SJCRH30 (cell line): ENCODE measurements at regions not wholly inside any gene's neighbourhood (a gene's known extent, or its start where the extent isn't known, plus 50 kb on each side); places are given as distances from the start of the nearest gene placed in this dataset.

ENCODE experiments used
- DNase-seq, 2 experiments: peaks; one replicate each; pipeline ENCODE4 v3.0.0-alpha.2; 2015 to 2020
- H3K27ac ChIP-seq: fragments of 250-450 bp; sonication (Bioruptor Pico); 2 replicates; pipeline ENCODE4 v1.5.1; 2020; ENCODE audit warnings: mild to moderate bottlenecking, moderate library complexity
- H3K27me3 ChIP-seq: fragments of 250-450 bp; sonication (Bioruptor Pico); 2 replicates; pipeline ENCODE4 v1.5.1; 2020; ENCODE audit warnings: mild to moderate bottlenecking, moderate library complexity
- H3K36me3 ChIP-seq: fragments of 250-450 bp; sonication (Bioruptor Pico); 2 replicates; pipeline ENCODE4 v1.5.1; 2020; ENCODE audit warnings: mild to moderate bottlenecking, moderate library complexity
- H3K4me1 ChIP-seq: fragments of 250-450 bp; sonication (Bioruptor Pico); 2 replicates; pipeline ENCODE4 v1.5.1; 2020; ENCODE audit warnings: mild to moderate bottlenecking, moderate library complexity
- H3K4me3 ChIP-seq: fragments of 250-450 bp; sonication (Bioruptor Pico); 2 replicates; pipeline ENCODE4 v1.5.1; 2020; ENCODE audit warnings: mild to moderate bottlenecking, moderate library complexity
- H3K9me3 ChIP-seq: fragments of 250-450 bp; sonication (Bioruptor Pico); replicated peaks from 2 replicates; pipeline ENCODE4 v1.5.1; 2020; ENCODE audit warnings: mild to moderate bottlenecking, moderate library complexity

GRCh38 chr18:59052965-59053820 is 86.5 kb upstream of the SEC11C start:
- DNase-seq, result no peak
- Histone ChIP-seq H3K9me3 (no peaks in the 10 kb centered on the region), H3K4me3 (no peak overlapping the region), H3K36me3 (no peaks in the 10 kb centered on the region), H3K27me3 (no peaks in the 10 kb centered on the region), H3K4me1 (no peaks in the 10 kb centered on the region), H3K27ac (no peak overlapping the region)

DNA sequence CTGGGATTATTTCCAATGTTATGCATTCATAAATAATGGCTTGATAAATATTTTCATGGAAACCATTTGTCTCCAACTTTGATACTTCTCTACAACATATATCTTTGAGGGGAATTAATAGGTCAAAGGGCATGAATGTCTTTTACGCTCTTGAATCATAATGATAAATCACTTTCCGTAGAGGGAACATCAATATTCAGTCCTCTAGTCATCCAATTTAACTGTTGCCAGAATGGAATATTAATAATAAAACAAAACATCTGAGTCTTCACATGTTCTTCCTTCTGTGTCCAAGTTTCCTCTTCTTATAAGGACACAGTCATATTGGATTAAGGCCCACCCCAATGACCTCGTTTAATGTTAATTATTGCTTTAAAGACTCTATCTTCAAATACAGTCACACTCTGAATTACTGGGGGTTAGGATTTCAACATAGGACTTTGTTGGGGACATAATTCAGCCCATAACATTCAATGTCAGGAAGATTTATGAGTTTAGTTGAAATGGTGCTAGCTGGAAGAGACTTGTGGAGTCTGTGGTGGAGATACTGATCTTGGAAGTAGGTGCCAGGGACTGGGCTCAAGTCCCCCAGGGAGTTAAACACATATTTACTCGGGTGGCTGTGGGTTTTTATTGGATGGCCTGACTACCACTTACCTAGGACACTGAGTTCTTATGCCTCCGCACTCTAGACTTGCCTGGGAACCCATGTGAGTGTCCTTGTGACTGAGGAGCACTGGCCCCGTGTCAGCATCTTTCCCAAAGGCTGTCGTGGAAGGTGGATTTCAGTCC is 85.0 kb upstream of the SEC11C start:
- no peak for DNase-seq
- H3K36me3 ChIP-seq, result no peaks in the 10 kb centered on the region

DNA sequence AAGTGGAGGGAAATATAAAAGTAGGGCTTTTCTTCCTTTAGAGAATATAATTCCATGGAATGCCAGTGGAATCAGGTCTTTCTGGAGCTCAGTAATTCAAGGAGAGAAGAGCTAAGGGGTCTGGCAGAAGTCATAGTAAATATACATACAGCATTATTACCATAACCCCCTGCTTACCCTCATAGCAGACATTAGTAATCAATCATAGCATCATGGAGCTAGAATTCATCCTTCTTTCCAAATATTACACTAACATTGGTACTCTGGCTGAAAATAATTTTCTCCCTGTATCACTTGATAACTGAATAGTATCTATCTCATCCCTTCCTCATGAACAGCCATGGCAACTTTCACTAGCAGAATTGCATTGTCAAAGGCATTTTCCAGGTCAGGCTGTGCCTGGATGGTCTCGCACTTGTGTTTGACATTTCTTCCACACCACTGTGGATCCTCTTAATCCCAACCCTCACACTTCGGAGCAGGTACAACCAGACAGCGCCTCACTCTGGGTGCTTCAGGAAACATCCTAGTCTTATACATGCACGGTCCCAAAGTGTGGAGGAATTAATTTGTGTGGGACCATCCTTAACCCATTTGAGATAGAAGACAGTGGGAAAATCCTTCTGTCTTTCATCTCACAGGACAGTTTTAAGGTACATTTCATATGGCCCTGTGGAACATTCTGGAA is 84.2 kb upstream of the SEC11C start:
- Histone ChIP-seq H3K36me3 (no peaks in the 10 kb centered on the region), H3K4me1 (no peaks in the 10 kb centered on the region), H3K27ac (no peak overlapping the region)

More for the DNA sequence above, 85.0 kb upstream of the SEC11C start:
- Histone ChIP-seq H3K4me1 (no peaks in the 10 kb centered on the region), H3K27me3 (no peaks in the 10 kb centered on the region), H3K9me3 (no peaks in the 10 kb centered on the region), H3K4me3 (no peak overlapping the region), H3K27ac (no peak overlapping the region)

GRCh38 chr18:59056706-59057492 is 82.8 kb upstream of the SEC11C start:
- H3K4me1 ChIP-seq, result no peaks in the 10 kb centered on the region
- H3K27me3 ChIP-seq, result no peaks in the 10 kb centered on the region
- H3K27ac ChIP-seq, result no peak overlapping the region
- DNase-seq, result peak; percentile 62 to 83
- H3K9me3 ChIP-seq, result no peaks in the 10 kb centered on the region
- no peaks in the 10 kb centered on the region for H3K36me3 ChIP-seq
- H3K4me3 ChIP-seq, result no peak overlapping the region

More for the DNA sequence above, 84.2 kb upstream of the SEC11C start:
- H3K9me3 ChIP-seq, result no peaks in the 10 kb centered on the region
- H3K27me3 ChIP-seq, result no peaks in the 10 kb centered on the region
- H3K4me3 ChIP-seq, result no peak overlapping the region
- no peak for DNase-seq

DNA sequence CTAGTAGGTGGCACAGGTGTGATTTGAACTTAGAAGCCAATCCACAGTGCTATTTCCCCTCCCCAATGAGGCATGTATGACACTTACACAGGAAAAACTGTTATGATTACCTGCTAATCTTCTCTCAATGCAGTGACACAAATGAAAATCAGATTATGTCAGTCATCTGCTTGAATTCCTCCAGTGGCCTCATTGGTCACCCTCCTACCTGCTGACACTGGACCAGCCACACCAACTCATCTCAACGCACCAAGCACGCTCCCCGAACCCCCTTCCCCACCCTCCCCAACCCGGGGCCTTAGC is 82.2 kb upstream of the SEC11C start:
- no peaks in the 10 kb centered on the region for H3K36me3 ChIP-seq
- no peak overlapping the region for H3K27ac ChIP-seq
- H3K9me3 ChIP-seq, result no peaks in the 10 kb centered on the region
- no peak overlapping the region for H3K4me3 ChIP-seq
- H3K4me1 ChIP-seq, result no peaks in the 10 kb centered on the region
- no peaks in the 10 kb centered on the region for H3K27me3 ChIP-seq
- no peak for DNase-seq

- Histone ChIP-seq H3K4me3 (no peak overlapping the region), H3K9me3 (no peaks in the 10 kb centered on the region), H3K4me1 (no peaks in the 10 kb centered on the region), H3K27ac (no peak overlapping the region), H3K27me3 (no peaks in the 10 kb centered on the region), H3K36me3 (no peaks in the 10 kb centered on the region)
- DNase-seq, result no peak
Observed at GRCh38 chr18:59057969-59058368, 81.7 kb upstream of the SEC11C start.

DNA sequence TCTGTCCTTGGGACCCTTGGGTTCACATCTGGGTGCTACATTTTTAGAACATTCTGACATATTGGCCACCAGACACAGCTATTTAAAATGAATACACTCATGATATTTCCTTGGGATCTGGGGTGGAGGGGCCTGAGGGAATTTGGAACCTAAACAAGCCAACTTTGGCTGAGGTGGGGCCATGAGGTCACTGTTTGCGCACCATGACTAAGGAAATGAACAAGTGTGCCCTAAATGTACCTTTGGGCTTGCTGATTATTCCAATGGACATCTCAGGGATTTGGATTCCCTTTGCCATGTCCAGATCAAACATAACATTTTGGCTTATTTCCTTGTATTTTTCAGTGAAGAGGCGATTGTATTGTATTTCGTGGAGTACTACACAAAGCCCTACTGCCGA is 80.5 kb upstream of the SEC11C start:
- no peak for DNase-seq
- no peaks in the 10 kb centered on the region for H3K9me3 ChIP-seq
- H3K4me3 ChIP-seq, result no peak overlapping the region

DNA sequence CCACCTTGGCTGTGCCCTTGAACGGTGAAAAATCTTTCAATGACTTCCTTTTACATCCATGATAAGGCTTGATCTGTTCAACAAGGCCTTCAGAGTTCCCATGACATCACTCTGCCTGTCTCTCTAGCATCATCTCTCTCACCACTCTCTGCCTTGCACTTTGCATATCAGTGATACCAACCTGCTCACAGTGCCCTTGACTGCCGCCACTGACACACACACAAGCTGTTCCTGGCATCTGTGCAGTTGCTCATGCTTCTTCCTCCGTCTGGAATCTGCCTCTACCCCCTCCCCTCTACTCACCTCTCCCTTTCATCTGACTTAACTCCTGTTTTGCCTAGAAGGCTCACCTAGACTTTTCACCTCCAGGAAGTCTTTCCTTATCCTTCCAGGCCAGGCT is 79.1 kb upstream of the SEC11C start:
- H3K36me3 ChIP-seq, result no peaks in the 10 kb centered on the region
- no peak for DNase-seq
- H3K4me3 ChIP-seq, result no peak overlapping the region
- no peaks in the 10 kb centered on the region for H3K27me3 ChIP-seq
- H3K27ac ChIP-seq, result no peak overlapping the region
- no peaks in the 10 kb centered on the region for H3K4me1 ChIP-seq
- no peaks in the 10 kb centered on the region for H3K9me3 ChIP-seq

More for the DNA sequence above, 80.5 kb upstream of the SEC11C start:
- H3K27ac ChIP-seq, result no peak overlapping the region
- H3K4me1 ChIP-seq, result no peaks in the 10 kb centered on the region
- no peaks in the 10 kb centered on the region for H3K36me3 ChIP-seq
- H3K27me3 ChIP-seq, result no peaks in the 10 kb centered on the region

DNA sequence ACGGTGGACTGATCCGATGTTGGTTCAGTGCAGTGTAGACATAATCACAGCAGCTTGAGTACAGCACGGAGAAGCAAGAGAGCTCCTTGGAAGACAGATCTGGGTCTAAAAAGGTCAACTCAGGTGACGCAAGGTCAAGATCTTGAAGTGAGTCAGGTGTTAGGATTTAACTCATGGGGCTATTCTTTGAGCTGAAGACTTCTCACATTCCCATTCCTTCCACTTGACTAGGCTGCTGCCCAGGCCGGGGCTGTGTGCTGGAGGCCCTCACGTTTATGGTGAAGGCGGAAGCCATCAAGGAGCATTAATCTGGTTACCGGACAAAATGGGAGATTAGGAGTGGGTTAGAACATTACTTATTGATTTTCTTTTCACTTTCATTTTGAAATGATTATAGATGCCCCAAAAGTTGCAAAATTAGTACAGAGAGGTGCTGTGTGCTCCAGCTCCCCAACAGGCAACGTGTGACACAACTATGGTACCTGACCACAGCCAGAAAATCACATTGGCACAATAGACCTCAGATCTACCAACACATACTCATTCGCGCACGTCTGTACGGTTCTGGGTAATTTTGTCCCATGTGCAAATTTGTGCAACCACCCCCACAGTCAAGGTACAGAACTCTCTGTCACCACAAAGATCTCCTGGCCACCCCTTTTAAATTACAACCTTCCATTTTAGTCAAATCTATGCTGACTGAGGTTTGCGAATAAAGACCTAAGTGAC is 77.6 kb upstream of the SEC11C start:
- Histone ChIP-seq H3K4me3 (no peak overlapping the region), H3K36me3 (no peaks in the 10 kb centered on the region), H3K27me3 (no peaks in the 10 kb centered on the region), H3K27ac (no peak overlapping the region), H3K4me1 (no peaks in the 10 kb centered on the region), H3K9me3 (no peaks in the 10 kb centered on the region)
- no peak for DNase-seq

DNA sequence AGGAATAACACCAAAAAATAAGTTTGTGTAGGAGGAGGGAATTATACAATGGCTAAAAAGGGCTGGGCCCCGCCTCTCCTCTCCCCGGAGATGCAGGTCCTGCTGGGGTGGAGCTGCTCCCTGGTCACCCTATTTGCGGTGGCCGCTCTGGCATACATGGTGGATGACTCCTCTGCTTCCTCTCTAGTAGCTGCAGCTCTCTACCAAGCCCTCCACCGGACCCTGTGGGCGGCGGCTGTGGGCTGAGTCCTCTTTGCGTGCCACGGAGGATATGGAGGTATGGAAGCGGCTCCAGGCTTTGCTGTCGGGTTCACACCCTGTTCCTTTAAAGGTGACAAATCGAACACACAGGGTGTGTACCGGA is 77.1 kb upstream of the SEC11C start:
- no peaks in the 10 kb centered on the region for H3K4me1 ChIP-seq
- H3K4me3 ChIP-seq, result no peak overlapping the region
- DNase-seq, result no peak
- no peak overlapping the region for H3K27ac ChIP-seq
- H3K36me3 ChIP-seq, result no peaks in the 10 kb centered on the region
- no peaks in the 10 kb centered on the region for H3K9me3 ChIP-seq
- no peaks in the 10 kb centered on the region for H3K27me3 ChIP-seq

DNA sequence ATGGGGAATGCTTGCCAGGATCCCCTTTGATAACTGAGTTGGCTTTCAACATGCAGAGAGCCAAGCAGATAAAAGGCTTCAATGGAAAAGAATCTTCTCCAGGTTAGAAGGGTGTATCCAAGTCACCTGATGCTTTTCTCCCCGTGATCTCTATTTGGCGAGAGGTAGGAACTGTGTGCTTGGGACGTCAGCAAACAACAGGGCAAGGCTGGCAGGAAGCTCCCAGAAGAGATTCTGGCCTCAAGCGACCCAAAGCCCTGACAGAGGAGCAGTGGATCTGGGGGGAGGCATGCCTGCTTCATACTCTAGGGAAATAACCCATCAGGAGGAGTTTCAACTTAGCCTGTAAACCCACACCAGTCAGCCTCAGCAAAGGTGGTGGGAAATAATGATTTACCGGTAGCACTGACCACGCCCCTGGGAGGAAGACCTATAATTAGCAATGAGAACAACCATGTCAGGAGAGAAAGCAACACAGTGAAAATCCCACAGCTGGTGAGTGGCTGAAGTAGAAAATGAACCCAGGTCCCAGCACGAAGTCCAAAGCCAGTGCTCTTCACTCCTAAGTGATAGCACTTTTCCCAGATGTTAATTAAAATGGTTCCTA is 76.3 kb upstream of the SEC11C start:
- Histone ChIP-seq H3K27me3 (no peaks in the 10 kb centered on the region), H3K9me3 (no peaks in the 10 kb centered on the region), H3K27ac (no peak overlapping the region), H3K4me1 (no peaks in the 10 kb centered on the region), H3K36me3 (no peaks in the 10 kb centered on the region), H3K4me3 (no peak overlapping the region)
- DNase-seq, result no peak

DNA sequence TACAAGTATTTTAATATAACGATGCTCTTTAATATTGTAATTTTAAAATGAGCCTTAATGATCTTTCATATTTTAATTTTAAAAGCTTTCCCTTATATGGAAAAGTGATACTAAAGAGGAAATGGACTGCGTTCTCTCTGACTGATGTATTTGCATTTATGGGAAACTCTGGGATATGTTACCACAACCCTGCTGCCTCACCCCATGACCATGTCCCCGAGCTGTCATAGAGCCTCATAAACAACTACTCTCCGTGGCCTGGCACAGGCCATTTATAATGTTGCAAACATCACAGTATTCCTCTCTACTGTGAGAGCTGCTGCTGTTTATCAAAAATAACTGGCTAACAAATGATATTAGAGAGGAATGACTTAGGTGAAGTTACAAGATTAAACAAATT is 75.8 kb upstream of the SEC11C start:
- Histone ChIP-seq H3K27ac (no peak overlapping the region), H3K4me3 (no peak overlapping the region), H3K4me1 (no peaks in the 10 kb centered on the region), H3K36me3 (no peaks in the 10 kb centered on the region), H3K9me3 (no peaks in the 10 kb centered on the region), H3K27me3 (no peaks in the 10 kb centered on the region)
- DNase-seq, result no peak

GRCh38 chr18:59065684-59066083 is 74.0 kb upstream of the SEC11C start:
- Histone ChIP-seq H3K36me3 (no peaks in the 10 kb centered on the region), H3K9me3 (no peaks in the 10 kb centered on the region), H3K4me1 (no peaks in the 10 kb centered on the region), H3K27ac (no peak overlapping the region), H3K4me3 (no peak overlapping the region), H3K27me3 (no peaks in the 10 kb centered on the region)
- no peak for DNase-seq

DNA sequence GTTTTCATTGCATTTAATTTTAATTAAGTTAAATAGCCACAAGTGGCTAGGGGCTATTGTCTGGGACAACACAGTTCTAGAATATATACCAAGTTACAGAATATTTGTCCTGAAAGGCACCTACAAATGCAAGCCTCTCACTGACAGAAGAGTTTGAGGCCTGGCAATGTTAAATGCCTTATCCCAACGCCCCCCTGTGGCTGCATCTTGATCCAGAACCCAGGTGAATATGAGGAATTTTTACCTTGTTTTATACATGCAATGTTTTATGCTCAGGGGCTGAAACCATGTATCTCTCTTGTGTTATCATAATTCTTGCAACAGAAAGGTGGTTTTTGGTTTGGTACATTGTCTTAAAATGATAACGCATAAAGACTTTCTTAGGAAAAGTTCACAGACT is 71.8 kb upstream of the SEC11C start:
- H3K36me3 ChIP-seq, result no peaks in the 10 kb centered on the region
- H3K4me1 ChIP-seq, result no peaks in the 10 kb centered on the region
- H3K9me3 ChIP-seq, result no peaks in the 10 kb centered on the region
- peak in 1 of 2 experiments; percentile 34 for DNase-seq
- H3K27me3 ChIP-seq, result no peaks in the 10 kb centered on the region
- H3K27ac ChIP-seq, result no peak overlapping the region
- H3K4me3 ChIP-seq, result no peak overlapping the region
